D341Med (cell line): ENCODE measurements at regions not wholly inside any gene's neighbourhood (a gene's known extent, or its start where the extent isn't known, plus 50 kb on each side); places are given as distances from the start of the nearest gene placed in this dataset.
"Not testable (repeated sequence)": the region's sequence is repeated elsewhere in the genome, so short reads cannot be mapped to it uniquely, and the experiment has no call there.

Experiments used
- DNase-seq: peaks from one replicate; pipeline ENCODE4 v3.0.0; 2012; ENCODE audit warnings: low spot score

DNA sequence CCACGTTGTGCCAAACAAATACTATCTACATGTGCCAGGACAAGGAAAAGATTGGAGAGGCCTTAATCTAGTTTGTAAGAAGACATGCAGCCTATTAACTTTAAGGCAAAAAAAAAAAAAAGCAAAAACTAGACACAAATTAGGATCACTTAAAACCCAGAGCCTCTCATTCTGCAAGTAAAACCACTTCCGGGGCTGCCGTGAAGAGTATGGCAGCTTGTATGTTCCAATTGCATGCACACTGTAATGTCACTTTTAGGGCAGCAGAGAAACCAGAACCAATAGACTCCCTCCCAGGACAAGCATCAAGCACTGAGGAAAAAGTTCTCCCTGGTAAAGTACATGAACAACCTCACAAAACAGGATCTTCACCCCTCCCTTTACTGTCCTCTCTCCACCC is 70.6 kb downstream of the RSL24D1 start:
- DNase-seq = no peak

GRCh38 chr15:55124616-55125015 is 72.1 kb downstream of the RSL24D1 start:
- no peak for DNase-seq

GRCh38 chr15:55118344-55118870 is 78.3 kb downstream of the RSL24D1 start:
- no peak for DNase-seq

DNA sequence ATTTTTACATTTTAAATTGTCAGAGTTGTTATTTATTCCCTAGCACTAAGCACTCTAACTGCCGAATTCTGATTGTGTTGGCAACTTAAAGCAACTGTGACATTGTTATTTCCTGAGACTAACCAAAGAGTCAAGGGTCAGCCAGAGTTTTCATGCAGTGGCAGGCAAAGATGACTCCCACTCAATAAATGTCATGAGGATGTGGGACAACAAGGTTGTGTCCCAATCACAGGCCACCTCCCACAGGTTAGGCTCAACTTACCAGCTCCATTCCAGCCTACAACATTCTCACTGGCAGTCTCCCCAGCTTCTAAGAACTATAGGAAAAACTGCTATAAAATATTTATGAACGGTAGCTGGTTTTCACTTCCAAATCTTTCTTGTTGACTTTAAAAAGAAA is 80.1 kb downstream of the RSL24D1 start:
- no peak for DNase-seq

DNA sequence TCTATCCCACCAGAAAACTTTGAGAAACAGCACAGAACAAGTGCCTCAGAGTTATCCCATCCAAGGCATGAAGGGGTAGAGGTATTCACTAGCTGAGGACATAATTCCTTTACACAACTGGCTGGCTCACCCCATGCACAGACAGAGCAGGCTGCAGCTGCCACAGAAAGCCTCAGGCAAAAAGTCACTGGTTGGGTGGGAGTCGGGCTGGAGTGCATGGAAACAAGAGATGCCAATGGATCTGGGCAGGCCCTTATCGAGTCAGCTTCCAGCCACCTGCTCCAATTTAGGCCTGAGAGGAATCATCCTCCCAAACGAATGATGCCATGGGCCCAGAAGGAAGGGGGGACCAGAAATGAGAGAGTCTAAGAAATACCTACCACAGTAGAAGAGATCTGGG is 83.0 kb downstream of the RSL24D1 start:
- no peak for DNase-seq

- no peak for DNase-seq
Observed at GRCh38 chr15:55112706-55113105, 84.0 kb downstream of the RSL24D1 start.

DNA sequence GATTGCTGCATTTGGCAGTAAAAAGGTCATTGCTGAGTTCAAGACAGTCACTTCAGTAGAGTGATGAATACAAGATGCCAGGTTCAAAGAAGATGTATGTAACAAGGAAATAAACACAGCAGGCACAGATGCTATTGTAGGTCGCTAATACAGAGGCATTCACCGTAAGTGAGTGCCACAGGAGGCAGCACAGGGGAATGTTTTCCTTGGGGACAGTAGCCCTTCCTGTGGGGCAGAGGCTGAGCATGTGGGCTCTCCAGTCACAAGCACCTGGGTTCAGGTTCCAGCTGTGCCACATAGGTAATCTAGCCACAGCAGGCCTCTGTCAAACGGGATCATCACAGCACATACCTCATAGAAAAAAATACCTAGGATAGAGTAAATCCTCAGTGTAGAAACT is 86.3 kb downstream of the RSL24D1 start:
- no peak for DNase-seq

DNA sequence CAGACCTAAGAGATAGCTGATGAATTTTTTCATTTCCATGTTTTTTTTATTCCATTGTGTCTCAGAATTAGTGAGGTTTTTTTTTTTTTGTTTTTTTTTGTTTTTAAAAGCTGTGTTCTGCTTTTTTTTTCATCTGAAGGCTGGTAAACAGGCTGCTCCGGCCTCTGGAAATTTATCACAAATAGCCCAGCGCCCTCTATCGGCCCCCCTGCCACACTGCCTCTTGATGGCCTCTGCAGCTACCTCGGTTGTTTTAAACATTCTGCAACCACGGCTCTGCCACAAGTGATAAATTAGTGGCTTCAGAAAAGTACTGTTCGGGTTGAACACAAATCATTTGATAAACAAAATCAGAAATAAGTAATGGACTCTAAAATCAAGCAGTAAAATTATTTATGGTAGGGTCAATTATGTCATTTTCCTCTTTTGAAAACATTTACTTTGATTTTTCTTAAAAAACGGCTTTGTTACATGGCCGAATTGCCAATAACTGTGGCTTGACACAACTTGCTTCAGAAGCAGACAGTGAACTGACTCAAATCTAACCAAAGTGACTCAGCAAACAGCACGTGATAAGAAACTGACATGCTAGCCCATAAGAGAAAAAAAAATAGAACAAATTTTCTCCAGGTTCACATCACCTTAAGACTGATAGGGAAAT is 87.8 kb downstream of the RSL24D1 start:
- peak; percentile 82 for DNase-seq

DNA sequence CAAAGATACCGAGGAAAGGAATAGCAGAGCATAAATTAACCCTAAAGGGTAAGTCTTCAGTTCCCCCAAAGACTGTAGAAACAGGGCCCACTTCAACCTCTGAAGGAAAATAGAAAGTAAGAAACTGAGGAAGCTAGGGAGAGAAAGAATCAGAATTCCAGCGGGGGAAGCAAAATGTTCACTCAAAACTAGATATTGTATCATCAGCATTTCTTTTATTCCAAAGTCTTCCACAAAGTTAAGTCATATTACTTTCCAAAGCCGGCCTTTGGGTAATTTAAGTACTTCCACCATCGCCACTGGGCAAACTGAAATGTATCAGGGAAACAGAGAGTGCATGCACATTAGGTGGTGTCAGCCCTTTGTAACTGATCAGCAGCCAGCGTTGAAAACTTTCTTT is 88.3 kb downstream of the RSL24D1 start:
- no peak for DNase-seq

DNA sequence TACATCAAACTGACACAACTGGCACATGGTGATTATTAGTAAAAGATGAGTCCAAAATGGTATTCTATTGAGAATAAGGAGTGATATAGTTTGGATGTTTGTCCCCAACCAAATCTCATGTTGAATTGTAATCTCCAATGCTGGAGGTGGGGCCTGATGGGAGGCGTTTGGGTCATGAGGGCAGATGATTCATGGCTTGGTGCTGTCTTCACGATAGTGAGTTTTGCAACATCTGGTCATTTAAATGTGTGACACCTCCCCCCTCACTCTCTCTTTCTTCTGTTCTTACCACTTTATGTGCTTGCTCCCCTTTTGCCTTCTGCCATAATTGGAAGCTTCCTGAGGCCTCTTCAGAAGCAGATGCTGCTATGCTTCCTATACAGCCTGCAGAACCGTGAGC is 90.6 kb downstream of the RSL24D1 start:
- DNase-seq = no peak

DNA sequence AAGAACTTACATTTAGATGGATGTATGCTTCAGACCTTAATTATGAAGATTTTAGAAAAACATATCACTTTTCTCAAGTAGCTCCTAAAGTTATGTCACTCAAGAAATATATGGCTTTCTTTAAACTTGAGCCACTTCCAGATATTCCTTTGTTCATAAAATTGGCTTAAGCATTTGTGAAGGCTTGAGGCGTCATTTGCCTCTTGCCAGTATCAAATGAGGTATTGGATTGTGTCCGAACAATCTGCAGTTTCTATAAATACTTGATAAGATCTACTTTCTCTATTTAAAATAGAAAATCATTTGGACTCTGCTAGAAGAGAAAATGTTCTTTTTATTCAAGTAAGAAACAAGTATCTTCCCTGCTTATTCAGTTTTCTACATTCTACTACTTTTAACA is 102.6 kb downstream of the RSL24D1 start:
- no peak for DNase-seq

DNA sequence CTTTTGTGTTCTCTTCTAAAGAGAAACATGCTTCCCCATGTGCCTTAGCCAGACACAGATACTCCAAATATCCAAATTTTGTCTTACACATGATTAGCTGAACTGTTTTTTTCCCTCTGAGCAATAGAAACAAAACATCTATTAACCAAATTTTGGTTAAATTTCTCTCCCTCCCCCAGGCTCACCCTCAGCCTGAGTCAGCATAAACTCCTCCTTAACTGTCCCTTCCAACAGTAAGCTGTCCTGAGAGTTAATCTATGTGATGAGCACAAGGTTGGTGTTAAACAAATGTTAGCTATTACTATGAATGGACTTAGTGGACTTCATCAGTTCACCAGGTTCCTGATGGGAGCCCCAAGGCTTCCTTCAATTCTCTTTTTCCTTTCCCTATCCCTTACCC is 108.5 kb downstream of the RSL24D1 start:
- DNase-seq = no peak

GRCh38 chr15:55084673-55085072 is 112.1 kb downstream of the RSL24D1 start:
- DNase-seq = no peak

- DNase-seq = no peak
Observed at GRCh38 chr15:55084216-55084615, 112.5 kb downstream of the RSL24D1 start.

DNA sequence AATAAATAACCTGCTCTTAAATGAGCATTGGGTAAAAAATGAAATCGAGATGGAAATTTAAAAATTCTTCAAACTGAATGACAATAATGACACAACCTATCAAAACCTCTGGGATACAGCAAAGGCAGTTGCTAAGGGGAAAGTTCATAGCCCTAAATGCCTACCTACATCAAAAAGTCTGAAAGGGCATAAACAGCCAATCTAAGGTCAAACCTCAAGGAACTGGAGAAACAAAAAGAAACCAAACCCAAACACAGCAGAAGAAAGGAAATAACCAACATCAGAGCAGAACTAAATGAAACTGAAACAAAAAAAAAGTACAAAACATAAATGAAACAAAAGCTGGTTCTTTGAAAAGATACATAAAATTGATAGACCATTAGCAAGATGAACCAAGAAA is 119.7 kb downstream of the RSL24D1 start:
- DNase-seq = not testable (repeated sequence)

- DNase-seq = no peak
Observed at GRCh38 chr15:55074431-55074830, 122.3 kb downstream of the RSL24D1 start.

DNA sequence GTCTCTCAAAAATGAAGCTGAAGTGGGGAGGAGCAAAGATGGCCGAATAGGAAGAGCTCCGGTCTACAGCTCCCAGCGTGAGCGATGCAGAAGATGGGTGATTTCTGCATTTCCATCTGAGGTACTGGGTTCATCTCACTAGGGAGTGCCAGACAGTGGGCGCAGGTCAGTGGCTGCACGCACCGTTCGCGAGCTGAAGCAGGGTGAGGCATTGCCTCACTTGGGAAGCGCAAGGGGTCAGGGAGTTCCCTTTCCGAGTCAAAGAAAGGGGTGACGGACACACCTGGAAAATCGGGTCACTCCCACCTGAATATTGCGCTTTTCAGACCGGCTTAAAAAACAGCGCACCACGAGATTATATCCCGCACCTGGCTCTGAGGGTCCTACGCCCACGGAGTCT is 132.8 kb downstream of the RSL24D1 start:
- DNase-seq = not testable (repeated sequence)

- peak; percentile 75 for DNase-seq
Observed at GRCh38 chr15:55060836-55061235, 135.9 kb downstream of the RSL24D1 start.

DNA sequence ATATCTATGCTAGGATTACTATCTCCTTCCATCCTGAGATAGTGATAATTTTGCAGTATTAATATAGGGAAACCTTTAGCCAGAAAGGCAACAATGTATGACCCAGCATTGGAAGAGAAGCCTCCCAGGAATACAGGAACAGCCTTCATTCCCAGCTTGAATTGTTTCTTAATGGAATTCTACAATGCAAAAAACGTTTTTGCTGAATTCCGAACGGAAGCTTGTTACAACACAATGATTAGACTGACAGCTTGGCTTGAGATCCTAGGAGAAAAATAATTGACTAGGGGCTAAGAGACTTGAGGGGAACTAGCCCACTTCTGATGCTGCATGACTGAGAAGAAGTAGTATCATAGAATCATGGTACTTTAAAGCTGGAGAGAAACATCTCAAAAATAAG is 140.2 kb downstream of the RSL24D1 start:
- DNase-seq = no peak

GRCh38 chr15:55044162-55044561 is 152.6 kb downstream of the RSL24D1 start:
- no peak for DNase-seq

DNA sequence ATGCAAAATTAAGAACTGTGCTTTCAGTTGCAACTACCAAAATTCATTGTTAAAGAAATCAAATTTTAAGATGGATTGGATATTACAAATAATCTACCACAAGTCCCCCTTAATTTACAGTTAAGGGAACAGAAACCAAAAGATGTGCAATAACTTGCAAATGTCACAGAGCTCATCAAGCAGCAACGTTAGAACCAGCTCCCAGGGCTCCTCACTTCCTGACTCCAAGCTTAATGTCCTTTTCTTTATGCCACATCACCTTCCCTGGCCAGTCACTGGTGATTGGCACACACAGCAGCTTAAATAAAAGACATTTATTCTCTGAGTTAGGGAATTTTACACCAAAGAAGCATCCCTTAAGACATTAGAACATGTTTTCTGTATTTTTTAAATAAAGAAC is 159.7 kb downstream of the RSL24D1 start:
- DNase-seq = no peak

DNA sequence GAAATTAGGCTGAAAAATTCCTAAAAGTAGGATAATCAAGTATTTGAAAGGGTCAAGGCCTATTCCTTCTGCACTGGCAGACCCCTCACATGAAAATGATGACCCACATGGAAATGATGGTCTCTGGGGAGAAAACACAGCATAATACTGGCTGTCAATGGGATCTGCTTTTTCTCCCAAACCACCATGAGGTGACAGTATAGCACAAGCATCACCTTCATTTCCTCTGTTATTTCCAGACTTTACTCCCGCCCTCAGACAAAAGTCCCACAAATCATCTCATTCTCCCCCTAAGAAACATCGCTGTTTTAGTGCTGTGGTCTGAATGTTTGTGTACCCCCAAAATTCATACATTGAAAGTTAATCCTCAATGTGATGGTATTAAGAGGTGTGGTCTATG is 161.0 kb downstream of the RSL24D1 start:
- DNase-seq = no peak

- DNase-seq = no peak
Observed at GRCh38 chr15:55033574-55033973, 163.2 kb downstream of the RSL24D1 start.

DNA sequence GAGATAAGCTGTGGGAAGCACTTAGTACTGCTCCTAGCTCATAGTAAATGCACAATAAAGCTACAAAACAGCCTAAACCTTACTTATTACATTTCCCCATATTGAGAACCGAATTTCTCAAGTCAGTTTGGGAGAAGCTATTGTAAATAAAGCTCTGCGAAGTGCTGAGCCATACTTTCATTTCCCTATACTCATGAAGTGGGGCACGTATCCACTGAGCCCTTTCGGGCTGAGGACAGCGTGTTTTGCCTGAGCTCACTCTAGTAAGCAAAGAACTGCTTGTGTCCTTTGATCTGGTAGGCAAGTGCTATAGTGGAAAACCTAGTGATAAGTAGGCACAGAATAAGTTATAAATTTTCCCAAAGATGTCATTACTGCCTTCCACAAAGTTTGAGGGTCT is 165.0 kb downstream of the RSL24D1 start:
- no peak for DNase-seq
